ENCODE measurements at regions not wholly inside any gene's neighbourhood (a gene's known extent, or its start where the extent isn't known, plus 50 kb on each side); places are given as distances from the start of the nearest gene placed in this dataset.

GRCh38 chr20:12627485-12627884, 381.3 kb upstream of the SPTLC3 start:
- ATAC-seq (ENCODE audit: low read depth) (no peak), DNase-seq (no peak)
- H3K27me3 ChIP-seq (replicated peaks in 1 of 4; ENCODE audit: control extremely low read depth in 1 of 4, control insufficient read depth in 3 of 4, insufficient read depth in 4 of 4, low read length in 3 of 4): no peaks in the 10 kb centered on the region
- POLR2A ChIA-PET: no interaction called here
- no peak for TF ChIP-seq EZH2 (IDR thresholded peaks at IDR 0.05; ENCODE audit: borderline replicate concordance, insufficient read depth, low read depth, low read length, poor library complexity, severe bottlenecking)
- H3K9ac ChIP-seq (ENCODE audit: low read length): no peak overlapping the region
- intact Hi-C loops (cut with micrococcal nuclease): no loop called here
- no CpG with 5 or more reads among the region's 4 CpGs for WGBS (ENCODE audit: insufficient coverage)
- H3K4me1 ChIP-seq (ENCODE audit: control insufficient read depth in 2 of 2, insufficient read depth in 2 of 2, low read length in 2 of 2): no peaks in the 10 kb centered on the region
- no peak overlapping the region for H3K27ac ChIP-seq (ENCODE audit: low read length in 2 of 2)
- no peaks in the 10 kb centered on the region for H3K79me2 ChIP-seq (ENCODE audit: control insufficient read depth, insufficient read depth, low read length)
- Mint-ChIP-seq H3K4me1 (no peaks in the 10 kb centered on the region), H3K9me3 (ENCODE audit: insufficient read depth) (peaks cover 4% of the 10 kb centered on the region), H3K27me3 (no peaks in the 10 kb centered on the region), H3K27ac (no peak overlapping the region), H3K4me3 (no peak overlapping the region)
- no peaks in the 10 kb centered on the region for H3K36me3 ChIP-seq (replicated peaks in 1 of 2; ENCODE audit: control extremely low read depth in 1 of 2, control insufficient read depth in 1 of 2, extremely low read depth in 1 of 2, insufficient read depth in 2 of 2, low read length in 1 of 2)
- no peaks in the 10 kb centered on the region for H4K20me1 ChIP-seq (ENCODE audit: control insufficient read depth, insufficient read depth, low read length, poor library complexity, severe bottlenecking)
- CTCF ChIA-PET: no interaction called here
- peaks cover 0 to 8% (median 0%) of the 10 kb centered on the region in 3 donors for H3K9me3 ChIP-seq (ENCODE audit: control extremely low read depth in 1 of 3, control insufficient read depth in 2 of 3, insufficient read depth in 1 of 3, low read length in 2 of 3)
- H3K4me3 ChIP-seq (ENCODE audit: control extremely low read depth in 1 of 5, extremely low read depth in 1 of 5, insufficient read depth in 1 of 5, low read depth in 2 of 5, low read length in 4 of 5): no peak overlapping the region
- H3K4me2 ChIP-seq (replicated peaks; ENCODE audit: low read depth, low read length, poor library complexity, severe bottlenecking): no peak overlapping the region
- no peak overlapping the region for H2AFZ ChIP-seq (ENCODE audit: insufficient read depth, low read depth, low read length, poor library complexity, severe bottlenecking)

GRCh38 chr20:12638633-12639312, 370.0 kb upstream of the SPTLC3 start:
- no peak for ATAC-seq (ENCODE audit: low read depth)
- Histone ChIP-seq H2AFZ (ENCODE audit: insufficient read depth, low read depth, low read length, poor library complexity, severe bottlenecking) (no peak overlapping the region), H3K27ac (ENCODE audit: low read length in 2 of 2) (no peak overlapping the region), H3K9me3 (ENCODE audit: control extremely low read depth in 1 of 3, control insufficient read depth in 2 of 3, insufficient read depth in 1 of 3, low read length in 2 of 3) (no peaks in the 10 kb centered on the region), H3K27me3 (replicated peaks in 1 of 4; ENCODE audit: control extremely low read depth in 1 of 4, control insufficient read depth in 3 of 4, insufficient read depth in 4 of 4, low read length in 3 of 4) (no peaks in the 10 kb centered on the region), H4K20me1 (ENCODE audit: control insufficient read depth, insufficient read depth, low read length, poor library complexity, severe bottlenecking) (no peaks in the 10 kb centered on the region), H3K9ac (ENCODE audit: low read length) (no peak overlapping the region), H3K79me2 (ENCODE audit: control insufficient read depth, insufficient read depth, low read length) (no peaks in the 10 kb centered on the region), H3K36me3 (replicated peaks in 1 of 2; ENCODE audit: control extremely low read depth in 1 of 2, control insufficient read depth in 1 of 2, extremely low read depth in 1 of 2, insufficient read depth in 2 of 2, low read length in 1 of 2) (no peaks in the 10 kb centered on the region), H3K4me2 (replicated peaks; ENCODE audit: low read depth, low read length, poor library complexity, severe bottlenecking) (no peak overlapping the region), H3K4me3 (ENCODE audit: control extremely low read depth in 1 of 5, extremely low read depth in 1 of 5, insufficient read depth in 1 of 5, low read depth in 2 of 5, low read length in 4 of 5) (no peak overlapping the region), H3K4me1 (ENCODE audit: control insufficient read depth in 2 of 2, insufficient read depth in 2 of 2, low read length in 2 of 2) (no peaks in the 10 kb centered on the region)
- Mint-ChIP-seq H3K9me3 (ENCODE audit: insufficient read depth) (no peaks in the 10 kb centered on the region), H3K27ac (no peak overlapping the region), H3K4me1 (no peaks in the 10 kb centered on the region), H3K4me3 (no peak overlapping the region), H3K27me3 (no peaks in the 10 kb centered on the region)
- CTCF ChIA-PET: no interaction called here
- no peak for TF ChIP-seq CTCF (IDR thresholded peaks at IDR 0.05)
- TF ChIP-seq EZH2 (IDR thresholded peaks at IDR 0.05; ENCODE audit: borderline replicate concordance, insufficient read depth, low read depth, low read length, poor library complexity, severe bottlenecking): no peak
- DNase-seq: no peak
- intact Hi-C loops (cut with micrococcal nuclease): no loop called here
- WGBS (ENCODE audit: insufficient coverage): 81% methylated on average over 5 of the region's 7 CpGs
- POLR2A ChIA-PET: no interaction called here

All from B cell (primary cell).